Neural progenitor cell (in vitro differentiated cells): ENCODE measurements at regions not wholly inside any gene's neighbourhood (a gene's known extent, or its start where the extent isn't known, plus 50 kb on each side); places are given as distances from the start of the nearest gene placed in this dataset.
A peak's percentile ranks its signal among the peaks of the same experiment; 100 is the strongest.

Experiments used
- DNase-seq: peaks from one replicate; pipeline ENCODE4 v3.0.0-alpha.2; 2016; ENCODE audit warnings: low spot score
- H2AFZ ChIP-seq: fragments of 200-600 bp; sonication (generic); replicated peaks from 2 replicates; pipeline ENCODE4 v1.6.1; 2016; ENCODE audit warnings: antibody characterized with exemption
- H3F3A ChIP-seq: fragments of 200-600 bp; sonication (generic); 2 replicates; pipeline ENCODE4 v1.6.1; 2016; ENCODE audit warnings: antibody characterized with exemption, low read depth
- H3K27ac ChIP-seq: fragments of 200-600 bp; sonication (generic); 2 replicates; pipeline ENCODE4 v1.5.1; 2016; ENCODE audit warnings: mild to moderate bottlenecking
- H3K27me3 ChIP-seq: fragments of 200-600 bp; sonication (generic); 2 replicates; pipeline ENCODE4 v1.6.1; 2016; ENCODE audit warnings: mild to moderate bottlenecking, moderate library complexity
- H3K36me3 ChIP-seq: fragments of 200-600 bp; sonication (generic); 2 replicates; pipeline ENCODE4 v1.5.1; 2016
- H3K4me1 ChIP-seq: fragments of 200-600 bp; sonication (generic); 2 replicates; pipeline ENCODE4 v1.6.1; 2016; ENCODE audit warnings: mixed run types
- H3K4me2 ChIP-seq: fragments of 200-600 bp; sonication (generic); 2 replicates; pipeline ENCODE4 v1.6.1; 2016
- H3K4me3 ChIP-seq: fragments of 200-600 bp; sonication (generic); 2 replicates; pipeline ENCODE4 v1.5.1; 2016
- H3K79me2 ChIP-seq: fragments of 200-600 bp; sonication (generic); 2 replicates; pipeline ENCODE4 v1.6.1; 2016; ENCODE audit warnings: low read depth
- H3K9ac ChIP-seq: fragments of 200-600 bp; sonication (generic); 2 replicates; pipeline ENCODE4 v1.6.1; 2016
- H3K9me3 ChIP-seq: fragments of 200-600 bp; sonication (generic); 2 replicates; pipeline ENCODE4 v1.5.1; 2016; ENCODE audit warnings: low read depth
- H4K20me1 ChIP-seq: fragments of 200-600 bp; sonication (generic); 2 replicates; pipeline ENCODE4 v1.6.1; 2016; ENCODE audit warnings: low read depth
- H3K27ac Mint-ChIP-seq: 3 replicates; pipeline ENCODE4 v1.8.0; 2021; ENCODE audit warnings: mixed read lengths
- H3K27me3 Mint-ChIP-seq: 2 replicates; pipeline ENCODE4 v1.8.0; 2022; ENCODE audit warnings: low read depth, mild to moderate bottlenecking, inconsistent platforms, moderate library complexity, mixed read lengths; ENCODE audit not compliant: insufficient read depth
- H3K36me3 Mint-ChIP-seq: 3 replicates; pipeline ENCODE4 v1.8.0; 2021; ENCODE audit warnings: mixed read lengths
- H3K4me1 Mint-ChIP-seq: 3 replicates; pipeline ENCODE4 v1.8.0; 2021; ENCODE audit warnings: mixed read lengths
- H3K4me3 Mint-ChIP-seq: 3 replicates; pipeline ENCODE4 v1.8.0; 2021; ENCODE audit warnings: mild to moderate bottlenecking, moderate library complexity, mixed read lengths
- H3K9me3 Mint-ChIP-seq: 3 replicates; pipeline ENCODE4 v1.8.0; 2020; ENCODE audit warnings: mixed read lengths
- CTCF ChIP-seq: fragments of 200-600 bp; sonication (generic); IDR thresholded peaks from 2 replicates; pipeline ENCODE4 v1.5.1; 2017; ENCODE audit warnings: antibody characterized with exemption, mild to moderate bottlenecking
- EZH2 ChIP-seq: fragments of 200-600 bp; sonication (generic); IDR thresholded peaks from 2 replicates; pipeline ENCODE4 v1.6.1; 2017; ENCODE audit warnings: antibody characterized with exemption, mild to moderate bottlenecking, moderate library complexity
- EZH2phosphoT487 ChIP-seq: fragments of 200-600 bp; sonication (generic); IDR thresholded peaks from 2 replicates; pipeline ENCODE4 v1.6.1; 2017; ENCODE audit warnings: antibody characterized with exemption

- no peaks in the 10 kb centered on the region for H4K20me1 ChIP-seq
- H3K79me2 ChIP-seq: no peaks in the 10 kb centered on the region
- peak overlapping the region; percentile 1 for H3K4me2 ChIP-seq
- H3K27ac ChIP-seq: no peak overlapping the region
- peaks cover 9% of the 10 kb centered on the region for H3K4me1 ChIP-seq
- H3K36me3 ChIP-seq: no peaks in the 10 kb centered on the region
- H2AFZ ChIP-seq: peak overlapping the region; percentile 77
- no peaks in the 10 kb centered on the region for H3F3A ChIP-seq
- no peak overlapping the region for H3K27ac Mint-ChIP-seq
- no peak overlapping the region for H3K9ac ChIP-seq
- H3K9me3 Mint-ChIP-seq: no peaks in the 10 kb centered on the region
- H3K4me3 Mint-ChIP-seq: no peak overlapping the region
- no peaks in the 10 kb centered on the region for H3K9me3 ChIP-seq
- H3K27me3 Mint-ChIP-seq: no peaks in the 10 kb centered on the region
- TF ChIP-seq EZH2phosphoT487 (no peak), CTCF (no peak), EZH2 (no peak)
- H3K4me1 Mint-ChIP-seq: no peaks in the 10 kb centered on the region
- H3K4me3 ChIP-seq: no peak overlapping the region
- H3K36me3 Mint-ChIP-seq: no peaks in the 10 kb centered on the region
- peak; percentile 53 for DNase-seq
- no peaks in the 10 kb centered on the region for H3K27me3 ChIP-seq
These were observed 99.0 kb downstream of the PCDH20 start for GRCh38 chr13:61316647-61317046.

DNA sequence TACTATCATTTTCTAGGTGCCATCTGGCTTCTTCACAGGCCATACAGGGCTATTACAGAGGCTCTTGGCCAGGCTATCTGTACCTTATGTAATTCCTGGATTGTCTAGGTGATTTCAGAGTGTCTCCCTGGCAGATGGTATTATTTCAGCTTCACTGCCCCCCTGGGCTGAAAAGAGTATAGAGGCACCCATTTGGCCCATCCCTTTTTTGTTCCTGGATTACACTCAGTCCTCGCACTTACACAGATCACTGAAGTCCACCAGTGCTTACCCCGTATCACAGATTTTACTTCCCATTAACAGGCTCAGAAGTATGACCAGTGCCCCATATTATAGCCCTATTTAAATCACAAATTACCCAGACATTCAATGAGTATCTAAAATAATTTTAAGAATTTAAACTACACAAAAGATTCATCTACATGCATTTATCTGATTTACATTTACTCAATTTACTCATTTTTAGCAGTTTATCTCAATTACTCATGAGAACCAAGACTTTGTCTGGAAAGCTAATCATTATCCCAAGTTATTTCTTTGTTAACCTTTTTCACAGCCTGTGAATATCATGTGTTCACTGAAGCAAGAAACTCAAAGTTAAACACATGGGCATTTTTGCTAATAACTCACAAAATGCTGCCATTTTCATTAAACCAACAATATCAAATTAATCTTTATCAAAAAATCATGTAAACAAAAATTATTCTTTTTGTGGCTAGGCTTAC, 121.0 kb downstream of the PCDH20 start:
- Histone ChIP-seq H3K36me3 (no peaks in the 10 kb centered on the region), H3K79me2 (no peaks in the 10 kb centered on the region), H3K4me3 (no peak overlapping the region), H3K9ac (no peak overlapping the region), H3K9me3 (no peaks in the 10 kb centered on the region), H4K20me1 (no peaks in the 10 kb centered on the region), H3K4me1 (no peaks in the 10 kb centered on the region), H3K27me3 (no peaks in the 10 kb centered on the region), H2AFZ (no peak overlapping the region), H3K4me2 (no peak overlapping the region), H3K27ac (no peak overlapping the region), H3F3A (no peaks in the 10 kb centered on the region)
- no peak for DNase-seq
- Mint-ChIP-seq H3K4me1 (peaks cover 4% of the 10 kb centered on the region), H3K36me3 (no peaks in the 10 kb centered on the region), H3K27ac (no peak overlapping the region), H3K27me3 (no peaks in the 10 kb centered on the region), H3K4me3 (no peak overlapping the region), H3K9me3 (no peaks in the 10 kb centered on the region)
- no peak for TF ChIP-seq EZH2phosphoT487
- TF ChIP-seq CTCF: no peak
- no peak for TF ChIP-seq EZH2

DNA sequence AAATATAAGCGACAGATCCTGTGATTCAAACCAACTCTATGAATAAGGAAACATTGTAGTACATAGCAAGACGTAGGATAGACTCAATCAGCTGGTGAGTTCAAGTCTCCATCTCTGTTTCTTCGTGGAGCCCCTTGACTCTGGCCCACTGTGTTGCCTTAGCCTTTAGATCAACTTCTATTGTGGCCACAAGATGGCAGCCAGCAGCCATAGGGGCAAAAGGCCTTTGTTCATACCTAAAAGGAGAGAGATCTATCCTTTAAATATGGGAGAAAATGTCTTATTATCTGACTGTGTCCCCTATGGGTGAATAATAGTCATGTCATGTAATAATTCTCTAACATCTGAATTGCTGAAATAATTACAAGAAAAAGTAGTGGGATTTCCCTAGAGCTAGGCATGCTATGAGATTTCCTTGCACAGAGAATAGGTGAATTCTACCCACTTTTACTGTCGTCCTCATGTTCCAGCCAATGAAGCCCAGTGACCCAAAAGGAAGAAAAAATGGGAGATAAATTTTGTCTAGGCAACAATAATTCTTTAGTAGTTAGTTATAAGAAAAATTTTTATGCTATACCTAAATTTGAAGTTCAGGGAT, 129.4 kb downstream of the PCDH20 start:
- no peak overlapping the region for H3K9ac ChIP-seq
- H2AFZ ChIP-seq: no peak overlapping the region
- no peaks in the 10 kb centered on the region for H3K9me3 ChIP-seq
- Mint-ChIP-seq H3K4me1 (no peaks in the 10 kb centered on the region), H3K4me3 (no peak overlapping the region), H3K27ac (no peak overlapping the region), H3K9me3 (no peaks in the 10 kb centered on the region), H3K27me3 (no peaks in the 10 kb centered on the region), H3K36me3 (no peaks in the 10 kb centered on the region)
- H3K4me1 ChIP-seq: no peaks in the 10 kb centered on the region
- H3K4me2 ChIP-seq: no peak overlapping the region
- H3K4me3 ChIP-seq: no peak overlapping the region
- no peaks in the 10 kb centered on the region for H3F3A ChIP-seq
- H3K36me3 ChIP-seq: no peaks in the 10 kb centered on the region
- no peak for TF ChIP-seq EZH2phosphoT487
- peak; percentile 56 for TF ChIP-seq CTCF
- H3K27ac ChIP-seq: no peak overlapping the region
- H3K79me2 ChIP-seq: no peaks in the 10 kb centered on the region
- no peaks in the 10 kb centered on the region for H4K20me1 ChIP-seq
- DNase-seq: peak; percentile 53
- no peaks in the 10 kb centered on the region for H3K27me3 ChIP-seq
